C4-2B (cell line): ENCODE measurements at regions not wholly inside any gene's neighbourhood (a gene's known extent, or its start where the extent isn't known, plus 50 kb on each side); places are given as distances from the start of the nearest gene placed in this dataset.

Source experiments
- CTCF ChIP-seq: fragments of 450-650 bp; conservative IDR thresholded peaks from 2 replicates; pipeline ENCODE4 v1.5.1; 2017; ENCODE audit warnings: mild to moderate bottlenecking
- ZFX ChIP-seq: fragments of 450-650 bp; IDR thresholded peaks from 2 replicates; pipeline ENCODE4 v1.6.1; 2017

- TF ChIP-seq CTCF: no peak
- no peak for TF ChIP-seq ZFX
Observed at GRCh38 chr13:18233783-18234299, 947.8 kb downstream of the TUBA3C start.
